ENCODE measurements at regions not wholly inside any gene's neighbourhood (a gene's known extent, or its start where the extent isn't known, plus 50 kb on each side); places are given as distances from the start of the nearest gene placed in this dataset.
"Not testable (repeated sequence)": the region's sequence is repeated elsewhere in the genome, so short reads cannot be mapped to it uniquely, and the experiment has no call there.

GRCh38 chr16:52033992-52034391, 513.0 kb downstream of the TOX3 start:
- DNase-seq = no peak

- no peak for DNase-seq
Observed at GRCh38 chr16:52022980-52023379, 524.0 kb downstream of the TOX3 start.

GRCh38 chr16:52022177-52022576, 524.8 kb downstream of the TOX3 start:
- DNase-seq = peak; percentile 36

- no peak for DNase-seq
Observed at GRCh38 chr16:52016387-52016786, 530.6 kb downstream of the TOX3 start.

GRCh38 chr16:52005551-52005950, 541.4 kb downstream of the TOX3 start:
- DNase-seq = no peak

- DNase-seq = no peak
Observed at GRCh38 chr16:52004343-52004742, 542.6 kb downstream of the TOX3 start.

- DNase-seq = no peak
Observed at GRCh38 chr16:52002026-52002425, 544.9 kb downstream of the TOX3 start.

- DNase-seq = no peak
Observed at GRCh38 chr16:51996516-51996915, 550.4 kb downstream of the TOX3 start.

GRCh38 chr16:51994597-51994996, 552.3 kb downstream of the TOX3 start:
- DNase-seq = peak; percentile 97

- no peak for DNase-seq
Observed at GRCh38 chr16:51989637-51990230, 557.2 kb downstream of the TOX3 start.

- DNase-seq = no peak
Observed at GRCh38 chr16:51988977-51989376, 558.0 kb downstream of the TOX3 start.

GRCh38 chr16:51987519-51987918, 559.4 kb downstream of the TOX3 start:
- no peak for DNase-seq

- no peak for DNase-seq
Observed at GRCh38 chr16:51986717-51987116, 560.2 kb downstream of the TOX3 start.

- DNase-seq = no peak
Observed at GRCh38 chr16:51986301-51986700, 560.6 kb downstream of the TOX3 start.

GRCh38 chr16:51985126-51985525, 561.8 kb downstream of the TOX3 start:
- DNase-seq = no peak

GRCh38 chr16:51984395-51984794, 562.5 kb downstream of the TOX3 start:
- DNase-seq = no peak

GRCh38 chr16:51982715-51983680, 563.9 kb downstream of the TOX3 start:
- peak; percentile 68 for DNase-seq

GRCh38 chr16:51981725-51982124, 565.2 kb downstream of the TOX3 start:
- DNase-seq = no peak

GRCh38 chr16:51977506-51977905, 569.4 kb downstream of the TOX3 start:
- not testable (repeated sequence) for DNase-seq

GRCh38 chr16:51971184-51971583, 575.8 kb downstream of the TOX3 start:
- peak; percentile 22 for DNase-seq

- DNase-seq = no peak
Observed at GRCh38 chr16:51968749-51969148, 578.2 kb downstream of the TOX3 start.

GRCh38 chr16:51967646-51968045, 579.3 kb downstream of the TOX3 start:
- no peak for DNase-seq

GRCh38 chr16:51960931-51961330, 586.0 kb downstream of the TOX3 start:
- no peak for DNase-seq

GRCh38 chr16:51953286-51953985, 593.5 kb downstream of the TOX3 start:
- no peak for DNase-seq

Measured in COR-L47 (cell line).